Esophagus squamous epithelium (tissue), 5 donors: ENCODE measurements at regions not wholly inside any gene's neighbourhood (a gene's known extent, or its start where the extent isn't known, plus 50 kb on each side); places are given as distances from the start of the nearest gene placed in this dataset.

Experiments used
- DNase-seq: peaks from one replicate; lab custom pipeline; 2025; lab: John Stamatoyannopoulos, UW
- H3K27ac ChIP-seq, 4 donors: fragments of 200-600 bp; sonication (generic); one replicate each; pipeline ENCODE4 v1.5.1; 2016 to 2019; ENCODE audit warnings: mild to moderate bottlenecking in 1 of 4
- H3K27me3 ChIP-seq, 4 donors: fragments of 200-600 bp; sonication (generic); 1 replicate in 3 of 4; 2 replicates in 1 of 4; pipeline versions ENCODE4 v1.5.1 to v1.6.0; 2017 to 2021; ENCODE audit warnings: antibody characterized with exemption in 1 of 4
- H3K36me3 ChIP-seq, 3 donors: fragments of 200-600 bp; sonication (generic); one replicate each; pipeline ENCODE4 v1.5.1; 2016 to 2019
- H3K4me1 ChIP-seq, 3 donors: fragments of 200-600 bp; sonication (generic); one replicate each; pipeline ENCODE4 v1.5.1; 2017 to 2019
- H3K4me3 ChIP-seq, 4 donors: fragments of 200-600 bp; sonication (generic); 1 replicate in 3 of 4; 2 replicates in 1 of 4; pipeline ENCODE4 v1.5.1; 2016 to 2019; ENCODE audit warnings: mild to moderate bottlenecking in 2 of 4, moderate library complexity in 1 of 4
- H3K9me3 ChIP-seq, 3 donors: fragments of 200-600 bp; sonication (generic); one replicate each; pipeline ENCODE4 v1.5.1; 2016 to 2019
- CTCF ChIP-seq, 6 experiments: fragments of 450-650 bp in 4 of 6; fragments of 200-600 bp in 2 of 6; sonication (generic) in 2 of 6; IDR thresholded peaks; one replicate each; pipeline ENCODE4 v1.5.1; 2016 to 2019; ENCODE audit warnings: antibody characterized with exemption in 6 of 6, mild to moderate bottlenecking in 4 of 6, moderate library complexity in 4 of 6
- POLR2A ChIP-seq, 4 donors: fragments of 450-650 bp; IDR thresholded peaks; one replicate each; pipeline ENCODE4 v1.6.1; 2017; ENCODE audit warnings: antibody characterized with exemption in 4 of 4, mild to moderate bottlenecking in 4 of 4, moderate library complexity in 3 of 4
- WGBS, 2 donors: methylation state at CpG; one replicate each; pipeline ENCODE4 v1.1.5; 2018; 5-methylcytosine and 5-hydroxymethylcytosine counted together
- intact Hi-C: fragments of 100-400 bp; cut with DNase I; formaldehyde crosslinking; loops from one replicate; pipeline ENCODE4 v1.15.0; 2022
- donor health status: DM: yes; HTN: yes; CAD: no.

GRCh38 chr18:47531717-47532116 lies 280.3 kb upstream of the SKOR2 start:
- 4 to 30% methylated on average over 7 to 14 of the region's 27 CpGs for WGBS, 2 donors
- no peaks in the 10 kb centered on the region for H3K9me3 ChIP-seq
- no peak overlapping the region for H3K4me3 ChIP-seq
- DNase-seq: no peak
- intact Hi-C loops: no loop called here
- no peaks in the 10 kb centered on the region for H3K4me1 ChIP-seq
- peaks cover 0 to 48% (median 0%) of the 10 kb centered on the region in 4 donors for H3K27me3 ChIP-seq
- no peak for TF ChIP-seq CTCF (IDR thresholded peaks at IDR 0.05)
- TF ChIP-seq POLR2A (IDR thresholded peaks at IDR 0.05): no peak
- H3K36me3 ChIP-seq: no peaks in the 10 kb centered on the region
- no peak overlapping the region for H3K27ac ChIP-seq

- no peak overlapping the region for H3K4me3 ChIP-seq
- WGBS, 2 donors: 83 to 85% methylated on average over 3 of the region's 3 CpGs
- H3K9me3 ChIP-seq: no peaks in the 10 kb centered on the region
- TF ChIP-seq POLR2A (IDR thresholded peaks at IDR 0.05) (no peak), CTCF (IDR thresholded peaks at IDR 0.05) (no peak)
- no peak overlapping the region for H3K27ac ChIP-seq
- no peak for DNase-seq
- no peaks in the 10 kb centered on the region for H3K4me1 ChIP-seq
- peaks cover 0 to 48% (median 0%) of the 10 kb centered on the region in 4 donors for H3K27me3 ChIP-seq
- intact Hi-C loops: no loop called here
- H3K36me3 ChIP-seq: no peaks in the 10 kb centered on the region
Observed at GRCh38 chr18:47530695-47531094, 279.2 kb upstream of the SKOR2 start.

- Histone ChIP-seq H3K9me3 (no peaks in the 10 kb centered on the region), H3K4me3 (no peak overlapping the region), H3K4me1 (no peaks in the 10 kb centered on the region), H3K27ac (no peak overlapping the region), H3K27me3 (peaks cover 0 to 42% (median 0%) of the 10 kb centered on the region in 4 donors), H3K36me3 (no peaks in the 10 kb centered on the region)
- intact Hi-C loops: no loop called here
- DNase-seq: no peak
- whole genome bisulfite sequencing, 2 donors: 57 to 73% methylated on average over 1 of the region's 1 CpG
- no peak for TF ChIP-seq CTCF (IDR thresholded peaks at IDR 0.05)
- no peak for TF ChIP-seq POLR2A (IDR thresholded peaks at IDR 0.05)
Observed at GRCh38 chr18:47528343-47528742, 276.9 kb upstream of the SKOR2 start.

GRCh38 chr18:47526147-47526546 lies 274.7 kb upstream of the SKOR2 start:
- Histone ChIP-seq H3K27me3 (peaks cover 0 to 20% (median 0%) of the 10 kb centered on the region in 4 donors), H3K4me3 (no peak overlapping the region), H3K27ac (no peak overlapping the region), H3K4me1 (no peaks in the 10 kb centered on the region), H3K9me3 (no peaks in the 10 kb centered on the region), H3K36me3 (no peaks in the 10 kb centered on the region)
- intact Hi-C loops: no loop called here
- WGBS, 2 donors: 49 to 57% methylated on average over 4 to 9 of the region's 24 CpGs
- no peak for DNase-seq
- no peak for TF ChIP-seq CTCF (IDR thresholded peaks at IDR 0.05)
- no peak for TF ChIP-seq POLR2A (IDR thresholded peaks at IDR 0.05)

- WGBS, 2 donors: 77 to 97% methylated on average over 2 of the region's 2 CpGs
- Histone ChIP-seq H3K9me3 (no peaks in the 10 kb centered on the region), H3K36me3 (no peaks in the 10 kb centered on the region), H3K4me1 (no peaks in the 10 kb centered on the region), H3K4me3 (no peak overlapping the region), H3K27me3 (peaks cover 0 to 4% (median 0%) of the 10 kb centered on the region in 4 donors), H3K27ac (no peak overlapping the region)
- TF ChIP-seq POLR2A (IDR thresholded peaks at IDR 0.05): no peak
- no peak for TF ChIP-seq CTCF (IDR thresholded peaks at IDR 0.05)
- intact Hi-C loops: no loop called here
- no peak for DNase-seq
Observed at GRCh38 chr18:47522359-47522758, 270.9 kb upstream of the SKOR2 start.
